ENCODE measurements at regions not wholly inside any gene's neighbourhood (a gene's known extent, or its start where the extent isn't known, plus 50 kb on each side); places are given as distances from the start of the nearest gene placed in this dataset.
A peak's percentile ranks its signal among the peaks of the same experiment; 100 is the strongest.

GRCh38 chr6:81939766-81940165, 187.3 kb upstream of the TENT5A start:
- H3K27me3 ChIP-seq = no peaks in the 10 kb centered on the region
- H3K9me3 ChIP-seq = no peaks in the 10 kb centered on the region
- TF ChIP-seq CTCF (IDR thresholded peaks at IDR 0.05) = no peak
- TF ChIP-seq POLR2A (IDR thresholded peaks at IDR 0.05) = no peak
- no peaks in the 10 kb centered on the region for H3K36me3 ChIP-seq
- H3K27ac ChIP-seq = peak overlapping the region; percentile 11 to 80 (median 78)
- peaks cover 0 to 35% (median 4%) of the 10 kb centered on the region in 3 donors for H3K4me1 ChIP-seq
- DNase-seq = no peak
- 54 to 66% methylated on average over 3 of the region's 3 CpGs for WGBS, 2 donors
- H3K4me3 ChIP-seq = no peak overlapping the region
- intact Hi-C loops (cut with DNase I) = no loop called here

- no peaks in the 10 kb centered on the region for H3K36me3 ChIP-seq
- intact Hi-C loops (cut with DNase I) = no loop called here
- peak overlapping the region; percentile 11 to 80 (median 78) for H3K27ac ChIP-seq
- peaks cover 0 to 35% (median 4%) of the 10 kb centered on the region in 3 donors for H3K4me1 ChIP-seq
- H3K27me3 ChIP-seq = no peaks in the 10 kb centered on the region
- no peak overlapping the region for H3K4me3 ChIP-seq
- 27 to 64% methylated on average over 3 of the region's 3 CpGs for WGBS, 2 donors
- DNase-seq = no peak
- TF ChIP-seq CTCF (IDR thresholded peaks at IDR 0.05) = no peak
- no peaks in the 10 kb centered on the region for H3K9me3 ChIP-seq
These were observed 186.7 kb upstream of the TENT5A start for GRCh38 chr6:81938991-81939732.

- Histone ChIP-seq H3K4me3 (no peak overlapping the region), H3K9me3 (no peaks in the 10 kb centered on the region), H3K36me3 (no peaks in the 10 kb centered on the region), H3K27me3 (no peaks in the 10 kb centered on the region), H3K27ac (peak overlapping the region; percentile 43 to 80 (median 78)), H3K4me1 (peaks cover 0 to 35% (median 4%) of the 10 kb centered on the region in 3 donors)
- intact Hi-C loops (cut with DNase I) = no loop called here
- WGBS, 2 donors = 14 to 22% methylated on average over 4 of the region's 4 CpGs
- no peak for DNase-seq
- TF ChIP-seq CTCF (IDR thresholded peaks at IDR 0.05) (no peak), POLR2A (IDR thresholded peaks at IDR 0.05) (no peak)
These were observed 185.8 kb upstream of the TENT5A start for GRCh38 chr6:81938014-81938856.

- no peaks in the 10 kb centered on the region for H3K36me3 ChIP-seq
- DNase-seq = no peak
- no peak overlapping the region for H3K4me3 ChIP-seq
- peak overlapping the region; percentile 43 to 80 (median 78) for H3K27ac ChIP-seq
- 67 to 76% methylated on average over 6 of the region's 6 CpGs for WGBS, 2 donors
- H3K9me3 ChIP-seq = no peaks in the 10 kb centered on the region
- H3K4me1 ChIP-seq = peaks cover 0 to 35% (median 4%) of the 10 kb centered on the region in 3 donors
- H3K27me3 ChIP-seq = no peaks in the 10 kb centered on the region
- intact Hi-C loops (cut with DNase I) = no loop called here
- TF ChIP-seq CTCF (IDR thresholded peaks at IDR 0.05) (no peak), POLR2A (IDR thresholded peaks at IDR 0.05) (no peak)
These were observed 184.9 kb upstream of the TENT5A start for GRCh38 chr6:81937296-81937937.

- Histone ChIP-seq H3K4me3 (no peak overlapping the region), H3K27me3 (no peaks in the 10 kb centered on the region), H3K9me3 (no peaks in the 10 kb centered on the region), H3K36me3 (no peaks in the 10 kb centered on the region), H3K27ac (no peak overlapping the region), H3K4me1 (peaks cover 0 to 26% (median 4%) of the 10 kb centered on the region in 3 donors)
- WGBS, 2 donors = 80 to 84% methylated on average over 1 of the region's 1 CpG
- TF ChIP-seq POLR2A (IDR thresholded peaks at IDR 0.05) (no peak), CTCF (IDR thresholded peaks at IDR 0.05) (no peak)
- no peak for DNase-seq
- intact Hi-C loops (cut with DNase I) = no loop called here
These were observed 182.5 kb upstream of the TENT5A start for GRCh38 chr6:81934936-81935335.

All from esophagus squamous epithelium (tissue), 5 donors.